Suprapubic skin (tissue), 4 donors: ENCODE measurements at regions not wholly inside any gene's neighbourhood (a gene's known extent, or its start where the extent isn't known, plus 50 kb on each side); places are given as distances from the start of the nearest gene placed in this dataset.

Experiments
- DNase-seq, 2 donors: peaks; one replicate each; pipeline ENCODE4 v3.0.0-alpha.2; 2019; ENCODE audit warnings: low spot score in 2 of 2
- H3K27ac ChIP-seq: fragments of 200-600 bp; sonication (generic); one replicate; pipeline ENCODE4 v1.5.1; 2019
- H3K27me3 ChIP-seq: fragments of 200-600 bp; sonication (generic); one replicate; pipeline ENCODE4 v1.5.1; 2019
- H3K36me3 ChIP-seq: fragments of 200-600 bp; sonication (generic); one replicate; pipeline ENCODE4 v1.5.1; 2019
- H3K4me1 ChIP-seq: fragments of 200-600 bp; sonication (generic); one replicate; pipeline ENCODE4 v1.5.1; 2019
- H3K4me3 ChIP-seq: fragments of 200-600 bp; sonication (generic); one replicate; pipeline ENCODE4 v1.5.1; 2019; ENCODE audit warnings: mild to moderate bottlenecking
- H3K9me3 ChIP-seq: fragments of 200-600 bp; sonication (generic); one replicate; pipeline ENCODE4 v1.5.1; 2019
- EP300 ChIP-seq: sonication (generic); formaldehyde crosslinking; IDR thresholded peaks from one replicate; pipeline ENCODE4 v1.6.1; 2017; ENCODE audit warnings: antibody characterized with exemption
- POLR2A ChIP-seq, 2 donors: fragments of 450-650 bp; IDR thresholded peaks; one replicate each; pipeline ENCODE4 v1.6.1; 2017; ENCODE audit warnings: antibody characterized with exemption in 2 of 2, mild to moderate bottlenecking in 2 of 2, moderate library complexity in 2 of 2
- POLR2AphosphoS5 ChIP-seq, 3 donors: sonication (generic); formaldehyde crosslinking; IDR thresholded peaks; one replicate each; pipeline ENCODE4 v1.6.1; 2017; ENCODE audit warnings: antibody characterized with exemption in 3 of 3
- WGBS: methylation state at CpG from one replicate; pipeline ENCODE4 v1.1.5; 2018; 5-methylcytosine and 5-hydroxymethylcytosine counted together
- TF ChIP-seq, protein P1 (sequence below), 2 donors: fragments of 200-600 bp in 1 of 2; fragments of 450-650 bp in 1 of 2; sonication (generic) in 1 of 2; IDR thresholded peaks; one replicate each; pipeline ENCODE4 v1.5.1; 2016 to 2019; ENCODE audit warnings: antibody characterized with exemption in 2 of 2, mild to moderate bottlenecking in 1 of 2, moderate library complexity in 1 of 2

GRCh38 chr6:113211170-113211569, 646.0 kb upstream of the MARCKS start:
- Histone ChIP-seq H3K27ac (no peak overlapping the region), H3K27me3 (no peaks in the 10 kb centered on the region), H3K4me1 (no peaks in the 10 kb centered on the region), H3K36me3 (no peaks in the 10 kb centered on the region), H3K4me3 (no peak overlapping the region), H3K9me3 (no peaks in the 10 kb centered on the region)
- no peak for DNase-seq
- no peak for TF ChIP-seq POLR2A (IDR thresholded peaks at IDR 0.05)
- TF ChIP-seq EP300 = no peak
- TF ChIP-seq POLR2AphosphoS5 (IDR thresholded peaks at IDR 0.05) = no peak
- TF ChIP-seq, protein P1, sequence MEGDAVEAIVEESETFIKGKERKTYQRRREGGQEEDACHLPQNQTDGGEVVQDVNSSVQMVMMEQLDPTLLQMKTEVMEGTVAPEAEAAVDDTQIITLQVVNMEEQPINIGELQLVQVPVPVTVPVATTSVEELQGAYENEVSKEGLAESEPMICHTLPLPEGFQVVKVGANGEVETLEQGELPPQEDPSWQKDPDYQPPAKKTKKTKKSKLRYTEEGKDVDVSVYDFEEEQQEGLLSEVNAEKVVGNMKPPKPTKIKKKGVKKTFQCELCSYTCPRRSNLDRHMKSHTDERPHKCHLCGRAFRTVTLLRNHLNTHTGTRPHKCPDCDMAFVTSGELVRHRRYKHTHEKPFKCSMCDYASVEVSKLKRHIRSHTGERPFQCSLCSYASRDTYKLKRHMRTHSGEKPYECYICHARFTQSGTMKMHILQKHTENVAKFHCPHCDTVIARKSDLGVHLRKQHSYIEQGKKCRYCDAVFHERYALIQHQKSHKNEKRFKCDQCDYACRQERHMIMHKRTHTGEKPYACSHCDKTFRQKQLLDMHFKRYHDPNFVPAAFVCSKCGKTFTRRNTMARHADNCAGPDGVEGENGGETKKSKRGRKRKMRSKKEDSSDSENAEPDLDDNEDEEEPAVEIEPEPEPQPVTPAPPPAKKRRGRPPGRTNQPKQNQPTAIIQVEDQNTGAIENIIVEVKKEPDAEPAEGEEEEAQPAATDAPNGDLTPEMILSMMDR (IDR thresholded peaks at IDR 0.05) = no peak

DNA sequence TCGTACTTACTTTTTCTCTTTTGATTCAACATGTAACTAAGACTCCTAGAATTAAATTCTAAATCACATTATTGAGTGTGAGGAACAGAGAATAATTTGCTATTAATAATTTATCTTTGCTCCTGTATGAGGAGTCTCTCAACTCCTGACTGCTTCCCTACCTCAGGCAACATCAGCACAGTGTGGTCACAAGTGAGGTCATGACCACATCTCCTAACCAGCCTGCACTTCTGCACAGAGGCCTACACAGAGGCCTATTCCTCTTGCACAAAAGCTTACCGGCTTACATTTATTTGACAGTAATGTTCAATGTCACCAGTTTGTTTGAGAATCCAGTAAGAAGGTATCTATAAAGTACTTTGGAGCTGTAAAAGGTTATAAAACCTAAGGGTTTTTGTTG, 637.4 kb upstream of the MARCKS start:
- Histone ChIP-seq H3K4me3 (no peak overlapping the region), H3K9me3 (no peaks in the 10 kb centered on the region), H3K4me1 (no peaks in the 10 kb centered on the region), H3K36me3 (no peaks in the 10 kb centered on the region), H3K27me3 (no peaks in the 10 kb centered on the region), H3K27ac (no peak overlapping the region)
- DNase-seq = no peak
- TF ChIP-seq, protein P1 (IDR thresholded peaks at IDR 0.05) = no peak
- no peak for TF ChIP-seq POLR2AphosphoS5 (IDR thresholded peaks at IDR 0.05)
- no peak for TF ChIP-seq EP300
- TF ChIP-seq POLR2A (IDR thresholded peaks at IDR 0.05) = no peak
- WGBS = 88% methylated on average over 2 of the region's 2 CpGs

- H3K9me3 ChIP-seq = no peaks in the 10 kb centered on the region
- no peaks in the 10 kb centered on the region for H3K27me3 ChIP-seq
- no peaks in the 10 kb centered on the region for H3K4me1 ChIP-seq
- no peak for DNase-seq
- TF ChIP-seq, protein P1 (IDR thresholded peaks at IDR 0.05) = no peak
- TF ChIP-seq POLR2AphosphoS5 (IDR thresholded peaks at IDR 0.05) = no peak
- TF ChIP-seq POLR2A (IDR thresholded peaks at IDR 0.05) = no peak
- no peak for TF ChIP-seq EP300
- H3K4me3 ChIP-seq = no peak overlapping the region
- WGBS = 86% methylated on average over 2 of the region's 2 CpGs
- no peaks in the 10 kb centered on the region for H3K36me3 ChIP-seq
- no peak overlapping the region for H3K27ac ChIP-seq
Observed at GRCh38 chr6:113220832-113221231, 636.3 kb upstream of the MARCKS start.

- Histone ChIP-seq H3K27ac (no peak overlapping the region), H3K36me3 (no peaks in the 10 kb centered on the region), H3K27me3 (no peaks in the 10 kb centered on the region), H3K4me1 (no peaks in the 10 kb centered on the region), H3K4me3 (no peak overlapping the region), H3K9me3 (no peaks in the 10 kb centered on the region)
- WGBS = 90% methylated on average over 20 of the region's 20 CpGs
- TF ChIP-seq EP300 = no peak
- no peak for TF ChIP-seq POLR2AphosphoS5 (IDR thresholded peaks at IDR 0.05)
- TF ChIP-seq POLR2A (IDR thresholded peaks at IDR 0.05) = no peak
- TF ChIP-seq, protein P1 (IDR thresholded peaks at IDR 0.05) = no peak
- DNase-seq = no peak
Observed at GRCh38 chr6:113221850-113222249, 635.3 kb upstream of the MARCKS start.

GRCh38 chr6:113246186-113246585, 611.0 kb upstream of the MARCKS start:
- no peak overlapping the region for H3K27ac ChIP-seq
- 58% methylated on average over 1 of the region's 1 CpG for WGBS

More at GRCh38 chr6:113246186-113246585, 611.0 kb upstream of the MARCKS start:
- no peaks in the 10 kb centered on the region for H3K27me3 ChIP-seq
- no peak for DNase-seq
- no peaks in the 10 kb centered on the region for H3K4me1 ChIP-seq
- H3K36me3 ChIP-seq = no peaks in the 10 kb centered on the region
- no peaks in the 10 kb centered on the region for H3K9me3 ChIP-seq
- no peak overlapping the region for H3K4me3 ChIP-seq
- TF ChIP-seq POLR2AphosphoS5 (IDR thresholded peaks at IDR 0.05) (no peak), EP300 (no peak), POLR2A (IDR thresholded peaks at IDR 0.05) (no peak)
- TF ChIP-seq, protein P1 (IDR thresholded peaks at IDR 0.05) = no peak
